Testis (tissue), 2 donors: ENCODE measurements at regions not wholly inside any gene's neighbourhood (a gene's known extent, or its start where the extent isn't known, plus 50 kb on each side); places are given as distances from the start of the nearest gene placed in this dataset.
"Not testable (repeated sequence)": the region's sequence is repeated elsewhere in the genome, so short reads cannot be mapped to it uniquely, and the experiment has no call there.

ENCODE experiments used
- DNase-seq: peaks from one replicate; pipeline ENCODE4 v3.0.0-alpha.2; 2019
- H3K27ac ChIP-seq, 2 donors: fragments of 200-600 bp; sonication (generic); one replicate each; pipeline ENCODE4 v1.5.1; 2019
- H3K27me3 ChIP-seq: fragments of 200-600 bp; sonication (generic); one replicate; pipeline ENCODE4 v1.5.1; 2019
- H3K36me3 ChIP-seq: fragments of 200-600 bp; sonication (generic); one replicate; pipeline ENCODE4 v1.5.1; 2017; ENCODE audit warnings: low read depth; ENCODE audit errors: missing control alignments
- H3K4me1 ChIP-seq: fragments of 200-600 bp; sonication (generic); one replicate; pipeline ENCODE4 v1.5.1; 2019
- H3K4me3 ChIP-seq, 2 donors: fragments of 200-600 bp; sonication (generic); one replicate each; pipeline ENCODE4 v1.5.1; 2017 to 2019
- H3K9me3 ChIP-seq: fragments of 200-600 bp; sonication (generic); one replicate; pipeline ENCODE4 v1.5.1; 2017
- POLR2A ChIP-seq: fragments of 450-650 bp; IDR thresholded peaks from one replicate; pipeline ENCODE4 v1.6.1; 2017; ENCODE audit warnings: antibody characterized with exemption, mild to moderate bottlenecking, moderate library complexity
- WGBS, 2 donors: methylation state at CpG; one replicate each; pipeline ENCODE4 v1.1.5; 2018; 5-methylcytosine and 5-hydroxymethylcytosine counted together
- intact Hi-C: fragments of 100-400 bp; cut with DNase I; formaldehyde crosslinking; loops from one replicate; pipeline ENCODE4 v1.15.1; 2023; ENCODE audit warnings: low total_unique reads
- TF ChIP-seq, protein P1 (sequence below), 3 experiments: fragments of 450-650 bp in 2 of 3; fragments of 200-600 bp in 1 of 3; sonication (generic) in 1 of 3; IDR thresholded peaks; one replicate each; pipeline ENCODE4 v1.5.1; 2016 to 2019; ENCODE audit warnings: antibody characterized with exemption in 3 of 3, mild to moderate bottlenecking in 2 of 3, moderate library complexity in 1 of 3

DNA sequence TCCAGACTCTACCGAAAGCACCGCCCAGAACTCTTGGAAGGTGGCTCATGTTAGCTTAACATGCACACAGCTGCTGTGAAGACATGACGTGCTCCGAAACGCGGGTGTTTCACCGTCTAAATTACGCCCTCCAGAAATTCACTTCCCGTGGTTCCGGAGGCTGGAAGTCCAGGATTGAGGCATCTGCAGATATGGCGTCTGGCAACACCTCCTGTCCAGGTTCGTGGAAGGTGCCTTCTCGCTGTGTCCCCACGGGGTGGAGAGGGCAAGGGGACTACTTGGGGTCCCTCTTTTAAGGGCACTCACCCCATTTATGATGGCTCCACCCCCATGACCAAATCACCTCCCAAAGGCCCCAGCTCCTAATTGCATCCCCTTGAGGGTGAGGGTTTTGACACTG, 348.0 kb upstream of the IRX2 start:
- Histone ChIP-seq H3K4me3 (no peak overlapping the region), H3K27ac (no peak overlapping the region), H3K9me3 (no peaks in the 10 kb centered on the region), H3K4me1 (no peaks in the 10 kb centered on the region), H3K27me3 (no peaks in the 10 kb centered on the region), H3K36me3 (no peaks in the 10 kb centered on the region)
- WGBS, 2 donors = 88 to 90% methylated on average over 13 to 14 of the region's 14 CpGs
- intact Hi-C loops = no loop called here
- no peak for TF ChIP-seq POLR2A
- TF ChIP-seq, protein P1, sequence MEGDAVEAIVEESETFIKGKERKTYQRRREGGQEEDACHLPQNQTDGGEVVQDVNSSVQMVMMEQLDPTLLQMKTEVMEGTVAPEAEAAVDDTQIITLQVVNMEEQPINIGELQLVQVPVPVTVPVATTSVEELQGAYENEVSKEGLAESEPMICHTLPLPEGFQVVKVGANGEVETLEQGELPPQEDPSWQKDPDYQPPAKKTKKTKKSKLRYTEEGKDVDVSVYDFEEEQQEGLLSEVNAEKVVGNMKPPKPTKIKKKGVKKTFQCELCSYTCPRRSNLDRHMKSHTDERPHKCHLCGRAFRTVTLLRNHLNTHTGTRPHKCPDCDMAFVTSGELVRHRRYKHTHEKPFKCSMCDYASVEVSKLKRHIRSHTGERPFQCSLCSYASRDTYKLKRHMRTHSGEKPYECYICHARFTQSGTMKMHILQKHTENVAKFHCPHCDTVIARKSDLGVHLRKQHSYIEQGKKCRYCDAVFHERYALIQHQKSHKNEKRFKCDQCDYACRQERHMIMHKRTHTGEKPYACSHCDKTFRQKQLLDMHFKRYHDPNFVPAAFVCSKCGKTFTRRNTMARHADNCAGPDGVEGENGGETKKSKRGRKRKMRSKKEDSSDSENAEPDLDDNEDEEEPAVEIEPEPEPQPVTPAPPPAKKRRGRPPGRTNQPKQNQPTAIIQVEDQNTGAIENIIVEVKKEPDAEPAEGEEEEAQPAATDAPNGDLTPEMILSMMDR (IDR thresholded peaks at IDR 0.05) = no peak
- no peak for DNase-seq

DNA sequence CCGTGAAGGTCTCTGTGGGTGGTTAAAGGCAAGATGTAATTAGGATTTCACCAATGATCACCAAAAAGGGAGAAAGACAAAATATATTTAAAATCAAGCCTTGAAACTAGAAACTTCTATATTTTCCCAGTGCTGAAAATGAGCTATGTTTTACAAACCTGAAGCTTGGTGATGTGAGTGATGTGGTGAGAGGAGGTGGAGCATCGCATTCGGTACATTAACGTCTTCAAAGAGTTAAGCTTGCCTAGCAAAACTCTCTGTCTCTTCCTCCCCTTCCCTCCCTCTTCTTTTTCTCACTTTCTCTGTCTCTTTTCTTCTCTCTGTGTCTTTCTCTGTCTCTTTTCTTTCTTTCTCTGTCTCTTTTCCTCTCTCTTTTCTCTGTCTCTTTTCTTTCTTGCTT, 347.3 kb upstream of the IRX2 start:
- TF ChIP-seq POLR2A = no peak
- TF ChIP-seq, protein P1 (IDR thresholded peaks at IDR 0.05) = no peak
- no peaks in the 10 kb centered on the region for H3K27me3 ChIP-seq
- no peak overlapping the region for H3K4me3 ChIP-seq
- H3K27ac ChIP-seq = no peak overlapping the region
- 61 to 72% methylated on average over 4 of the region's 4 CpGs for WGBS, 2 donors
- no peaks in the 10 kb centered on the region for H3K9me3 ChIP-seq
- intact Hi-C loops = no loop called here
- DNase-seq = no peak
- no peaks in the 10 kb centered on the region for H3K36me3 ChIP-seq
- H3K4me1 ChIP-seq = no peaks in the 10 kb centered on the region

DNA sequence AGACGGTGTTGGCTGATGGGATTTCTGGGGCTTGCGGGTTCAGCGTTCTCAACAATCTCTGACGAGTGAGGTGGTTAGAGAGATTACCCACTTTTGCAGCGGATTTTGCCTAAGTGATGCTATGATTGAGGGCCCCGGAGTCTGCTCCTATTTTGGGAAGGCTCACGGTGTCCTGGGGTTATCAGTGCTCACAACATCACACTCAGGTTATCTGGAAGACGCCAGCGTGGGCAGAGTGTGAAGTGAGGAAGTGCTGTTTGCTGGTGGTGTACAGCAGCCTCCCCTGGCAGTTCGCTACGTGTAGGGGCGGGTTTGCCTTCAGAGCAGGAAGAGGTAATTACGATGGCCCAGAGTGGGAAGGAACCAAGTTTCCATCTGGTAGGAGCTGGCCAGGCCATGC, 341.2 kb upstream of the IRX2 start:
- TF ChIP-seq, protein P1 (IDR thresholded peaks at IDR 0.05) = no peak
- TF ChIP-seq POLR2A = no peak
- no peaks in the 10 kb centered on the region for H3K9me3 ChIP-seq
- no peak overlapping the region for H3K4me3 ChIP-seq
- no peak overlapping the region for H3K27ac ChIP-seq
- H3K27me3 ChIP-seq = no peaks in the 10 kb centered on the region
- no peaks in the 10 kb centered on the region for H3K4me1 ChIP-seq
- no peaks in the 10 kb centered on the region for H3K36me3 ChIP-seq
- no peak for DNase-seq
- intact Hi-C loops = no loop called here
- WGBS, 2 donors = 38 to 48% methylated on average over 12 to 13 of the region's 13 CpGs

DNA sequence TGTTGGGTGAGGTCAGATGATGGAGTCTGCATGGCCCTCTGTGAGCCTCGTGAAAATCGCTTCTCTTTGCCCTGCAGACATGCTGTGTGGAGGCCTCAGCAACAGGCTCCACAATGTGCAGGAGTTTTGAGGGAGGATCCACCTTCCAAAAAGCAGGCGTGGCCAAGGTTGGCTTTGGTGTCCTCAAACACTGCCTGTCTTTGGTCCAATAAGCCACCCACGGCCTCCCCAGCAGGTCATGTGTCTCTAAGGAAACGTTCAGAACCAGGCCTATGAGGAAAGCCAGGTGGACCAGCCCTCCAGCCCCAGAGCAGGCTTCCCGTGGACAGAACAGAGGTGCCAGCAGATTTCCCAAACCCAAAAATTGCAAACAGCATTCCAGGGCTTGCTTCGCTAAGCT, 340.7 kb upstream of the IRX2 start:
- no peak for TF ChIP-seq POLR2A
- TF ChIP-seq, protein P1 (IDR thresholded peaks at IDR 0.05) = no peak
- Histone ChIP-seq H3K9me3 (no peaks in the 10 kb centered on the region), H3K27ac (no peak overlapping the region), H3K4me1 (no peaks in the 10 kb centered on the region), H3K4me3 (no peak overlapping the region), H3K36me3 (no peaks in the 10 kb centered on the region), H3K27me3 (no peaks in the 10 kb centered on the region)
- WGBS, 2 donors = 53 to 60% methylated on average over 6 to 7 of the region's 7 CpGs
- no peak for DNase-seq
- intact Hi-C loops = no loop called here

DNA sequence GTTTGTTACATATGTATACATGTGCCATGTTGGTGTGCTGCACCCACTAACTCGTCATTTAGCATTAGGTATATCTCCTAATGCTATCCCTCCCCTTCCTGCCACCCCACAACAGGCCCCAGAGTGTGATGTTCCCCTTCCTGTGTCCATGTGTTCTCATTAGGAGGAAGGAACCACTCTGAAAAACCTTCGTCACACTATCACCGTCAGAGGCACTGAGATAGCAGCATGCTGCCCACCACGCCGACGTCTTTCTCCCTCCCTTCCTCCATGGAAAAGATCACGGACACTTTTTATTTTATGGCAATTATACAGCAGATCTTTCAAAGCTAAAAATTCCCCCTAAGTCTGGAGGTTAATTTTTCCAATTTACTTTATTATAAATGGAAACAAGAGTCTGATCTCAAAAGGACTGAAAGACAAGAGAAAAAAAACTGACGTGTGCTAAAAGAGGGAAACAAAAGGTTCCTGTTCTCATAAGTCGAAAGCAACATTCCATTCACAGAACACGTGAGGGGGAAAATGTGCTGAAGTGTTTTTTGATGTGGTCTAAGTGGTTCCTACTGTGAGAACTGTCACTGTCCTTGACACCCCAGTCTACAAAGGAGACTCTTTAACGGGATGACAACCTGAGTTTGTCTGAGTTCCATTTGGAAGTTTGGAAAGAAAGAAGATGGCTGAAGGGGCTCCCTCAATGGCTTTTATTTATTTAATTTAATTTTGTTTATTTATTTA, 339.7 kb upstream of the IRX2 start:
- no peaks in the 10 kb centered on the region for H3K36me3 ChIP-seq
- no peak overlapping the region for H3K27ac ChIP-seq
- H3K4me1 ChIP-seq = no peaks in the 10 kb centered on the region
- intact Hi-C loops = no loop called here
- H3K27me3 ChIP-seq = no peaks in the 10 kb centered on the region
- no peak overlapping the region for H3K4me3 ChIP-seq
- no peak for DNase-seq
- no peaks in the 10 kb centered on the region for H3K9me3 ChIP-seq
- WGBS, 2 donors = 39 to 44% methylated on average over 11 of the region's 11 CpGs
- TF ChIP-seq, protein P1 (IDR thresholded peaks at IDR 0.05) = no peak
- TF ChIP-seq POLR2A = no peak

DNA sequence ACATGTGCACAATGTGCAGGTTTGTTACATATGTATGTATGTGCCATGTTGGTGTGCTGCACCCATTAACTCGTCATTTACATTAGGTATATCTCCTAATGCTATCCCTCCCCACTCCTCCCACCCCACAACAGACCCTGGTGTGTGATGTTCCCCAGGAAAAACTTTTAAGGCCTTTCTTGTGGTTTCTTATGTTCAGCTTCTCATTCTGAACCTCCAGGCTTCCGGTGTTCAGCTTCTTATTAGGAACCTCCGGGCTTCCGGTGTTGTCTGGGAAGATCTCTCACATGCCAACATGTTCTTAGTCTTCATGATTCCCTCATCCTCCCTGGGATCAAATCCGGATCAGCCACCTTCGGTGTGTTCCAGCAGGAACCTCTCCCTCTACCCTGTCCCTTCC, 338.8 kb upstream of the IRX2 start:
- DNase-seq = not testable (repeated sequence)
- 88 to 91% methylated on average over 6 of the region's 6 CpGs for WGBS, 2 donors

More for the DNA sequence above, 338.8 kb upstream of the IRX2 start:
- H3K36me3 ChIP-seq, H3K4me3 ChIP-seq, H3K9me3 ChIP-seq, H3K4me1 ChIP-seq, intact Hi-C loops, H3K27me3 ChIP-seq, H3K27ac ChIP-seq: not testable (repeated sequence)
